ENCODE measurements at regions not wholly inside any gene's neighbourhood (a gene's known extent, or its start where the extent isn't known, plus 50 kb on each side); places are given as distances from the start of the nearest gene placed in this dataset.

- TF ChIP-seq CTCF (IDR thresholded peaks at IDR 0.05; ENCODE audit: insufficient read depth, low read length, poor library complexity, severe bottlenecking) = no peak
- Histone ChIP-seq H3K27me3 (replicated peaks; ENCODE audit: control insufficient read depth, insufficient read depth, low read length) (no peaks in the 10 kb centered on the region; the same call in 1 of the 2 replicates), H3K36me3 (ENCODE audit: control insufficient read depth, insufficient read depth, low read length) (no peaks in the 10 kb centered on the region), H3K4me3 (replicated peaks; ENCODE audit: low read depth, low read length) (no peak overlapping the region)
- no peak for DNase-seq (ENCODE audit: extremely low read depth, insufficient read length)
These were observed 109.0 kb upstream of the GATA6 start for GRCh38 chr18:22060361-22060760.

- no peak for DNase-seq (ENCODE audit: extremely low read depth, insufficient read length)
- no peaks in the 10 kb centered on the region for H3K36me3 ChIP-seq (ENCODE audit: control insufficient read depth, insufficient read depth, low read length)
- no peak overlapping the region for H3K4me3 ChIP-seq (replicated peaks; ENCODE audit: low read depth, low read length)
- no peaks in the 10 kb centered on the region; the same call in 1 of the 2 replicates for H3K27me3 ChIP-seq (replicated peaks; ENCODE audit: control insufficient read depth, insufficient read depth, low read length)
- TF ChIP-seq CTCF (IDR thresholded peaks at IDR 0.05; ENCODE audit: insufficient read depth, low read length, poor library complexity, severe bottlenecking) = no peak
These were observed 106.3 kb upstream of the GATA6 start for GRCh38 chr18:22063102-22063501.

GRCh38 chr18:22063672-22064071, 105.7 kb upstream of the GATA6 start:
- H3K36me3 ChIP-seq (ENCODE audit: control insufficient read depth, insufficient read depth, low read length) = no peaks in the 10 kb centered on the region
- no peak for TF ChIP-seq CTCF (IDR thresholded peaks at IDR 0.05; ENCODE audit: insufficient read depth, low read length, poor library complexity, severe bottlenecking)
- no peak for DNase-seq (ENCODE audit: extremely low read depth, insufficient read length)
- no peak overlapping the region for H3K4me3 ChIP-seq (replicated peaks; ENCODE audit: low read depth, low read length)
- no peaks in the 10 kb centered on the region; the same call in 1 of the 2 replicates for H3K27me3 ChIP-seq (replicated peaks; ENCODE audit: control insufficient read depth, insufficient read depth, low read length)

- H3K27me3 ChIP-seq (replicated peaks; ENCODE audit: control insufficient read depth, insufficient read depth, low read length) = no peaks in the 10 kb centered on the region; the same call in 1 of the 2 replicates
- H3K4me3 ChIP-seq (replicated peaks; ENCODE audit: low read depth, low read length) = no peak overlapping the region
- no peaks in the 10 kb centered on the region for H3K36me3 ChIP-seq (ENCODE audit: control insufficient read depth, insufficient read depth, low read length)
- DNase-seq (ENCODE audit: extremely low read depth, insufficient read length) = no peak
- no peak for TF ChIP-seq CTCF (IDR thresholded peaks at IDR 0.05; ENCODE audit: insufficient read depth, low read length, poor library complexity, severe bottlenecking)
These were observed 104.8 kb upstream of the GATA6 start for GRCh38 chr18:22064581-22064980.

- no peak for DNase-seq (ENCODE audit: extremely low read depth, insufficient read length)
- no peaks in the 10 kb centered on the region for H3K36me3 ChIP-seq (ENCODE audit: control insufficient read depth, insufficient read depth, low read length)
- no peak for TF ChIP-seq CTCF (IDR thresholded peaks at IDR 0.05; ENCODE audit: insufficient read depth, low read length, poor library complexity, severe bottlenecking)
These were observed 104.1 kb upstream of the GATA6 start for GRCh38 chr18:22065311-22065710.

GRCh38 chr18:22066083-22066485, 103.3 kb upstream of the GATA6 start:
- no peaks in the 10 kb centered on the region for H3K36me3 ChIP-seq (ENCODE audit: control insufficient read depth, insufficient read depth, low read length)
- no peak for TF ChIP-seq CTCF (IDR thresholded peaks at IDR 0.05; ENCODE audit: insufficient read depth, low read length, poor library complexity, severe bottlenecking)
- no peak overlapping the region for H3K4me3 ChIP-seq (replicated peaks; ENCODE audit: low read depth, low read length)
- H3K27me3 ChIP-seq (replicated peaks; ENCODE audit: control insufficient read depth, insufficient read depth, low read length) = no peaks in the 10 kb centered on the region; the same call in 1 of the 2 replicates
- no peak for DNase-seq (ENCODE audit: extremely low read depth, insufficient read length)

More at GRCh38 chr18:22065311-22065710, 104.1 kb upstream of the GATA6 start:
- no peak overlapping the region for H3K4me3 ChIP-seq (replicated peaks; ENCODE audit: low read depth, low read length)
- H3K27me3 ChIP-seq (replicated peaks; ENCODE audit: control insufficient read depth, insufficient read depth, low read length) = no peaks in the 10 kb centered on the region; the same call in 1 of the 2 replicates

Data from GM06990 (cell line).